Hypothalamus (tissue), 51 donors: ENCODE measurements at regions not wholly inside any gene's neighbourhood (a gene's known extent, or its start where the extent isn't known, plus 50 kb on each side); places are given as distances from the start of the nearest gene placed in this dataset.
"Not testable (repeated sequence)": the region's sequence is repeated elsewhere in the genome, so short reads cannot be mapped to it uniquely, and the experiment has no call there.

Experiments
- DNase-seq, 51 donors: peaks; one replicate each; lab custom pipeline; 2025; lab: John Stamatoyannopoulos, UW

DNA sequence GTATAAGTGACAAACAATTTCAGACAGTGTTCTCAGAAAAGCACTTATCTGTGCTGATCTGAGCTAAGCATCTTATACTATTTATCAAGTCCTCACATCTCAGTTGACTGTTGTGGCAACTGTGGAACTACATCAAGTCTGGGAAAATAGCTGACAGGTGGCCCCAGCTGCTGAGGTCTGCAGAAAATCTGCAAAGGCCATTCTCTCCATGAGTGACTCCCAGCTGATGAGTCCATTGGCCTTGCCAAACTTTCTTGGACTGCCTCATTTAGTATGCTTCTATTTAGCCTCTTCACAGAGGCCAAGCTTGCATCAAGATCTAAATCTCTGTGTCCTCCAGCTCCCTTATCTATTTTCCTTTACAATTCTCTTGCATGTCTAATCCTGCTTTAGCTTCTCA lies 174.5 kb upstream of the RBM19 start:
- DNase-seq = no peak

DNA sequence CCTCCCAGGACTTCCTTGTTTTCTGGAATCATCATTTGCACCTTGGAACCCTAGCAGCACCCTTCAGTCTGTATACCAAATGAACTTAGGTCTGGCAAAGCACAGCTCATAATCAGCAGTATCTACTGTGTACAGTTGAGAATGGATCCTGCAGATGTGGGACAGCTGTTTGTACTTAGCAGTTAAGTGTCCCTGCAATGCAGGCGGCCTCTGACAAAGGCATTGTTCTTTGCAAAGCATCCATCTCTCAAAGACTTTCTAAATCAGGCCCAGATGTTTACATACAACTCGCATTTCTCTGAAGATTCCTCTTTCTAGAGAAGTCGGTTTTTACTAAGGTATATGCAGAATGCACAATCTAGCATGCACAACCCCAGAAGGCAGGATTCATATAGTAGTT lies 170.5 kb upstream of the RBM19 start:
- DNase-seq = no peak

DNA sequence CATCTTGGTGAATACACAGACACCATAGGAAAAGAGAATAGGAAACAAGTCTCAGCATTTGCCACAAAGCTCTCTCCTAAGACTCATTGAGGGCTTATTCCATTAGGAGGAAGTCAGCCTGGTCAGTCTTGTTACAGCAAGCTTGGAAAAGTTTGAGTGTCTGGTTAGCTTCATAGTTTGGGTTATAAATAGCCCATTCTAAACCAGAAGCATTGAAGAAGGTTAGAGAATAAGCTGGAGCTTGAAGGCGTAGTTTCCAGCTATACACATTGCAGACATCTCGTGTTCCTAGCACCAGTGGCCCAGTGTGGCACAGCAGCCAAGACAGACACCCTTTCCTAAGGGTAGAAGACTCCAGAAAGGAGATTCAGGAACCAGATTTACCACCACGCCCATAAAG lies 168.8 kb upstream of the RBM19 start:
- DNase-seq = no peak

DNA sequence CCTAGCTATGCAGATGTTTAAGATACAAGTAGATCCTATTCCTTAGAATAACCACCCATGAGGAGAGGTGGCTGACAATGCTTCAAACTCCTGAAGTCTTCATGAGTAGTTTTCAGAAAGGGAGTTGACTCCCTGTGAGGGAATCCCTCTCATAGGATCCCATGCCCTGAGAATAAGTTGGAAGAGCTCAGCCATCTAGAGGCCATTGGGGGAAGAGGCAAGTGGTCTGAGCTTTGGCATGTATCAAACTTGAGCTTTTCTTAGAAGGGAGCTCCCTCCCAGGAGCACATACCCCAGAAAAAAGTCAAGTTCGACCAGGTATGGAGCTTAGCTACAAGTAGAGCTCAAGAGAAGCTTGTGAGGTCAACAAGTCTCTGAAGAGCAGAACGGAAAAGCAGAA lies 165.7 kb upstream of the RBM19 start:
- DNase-seq = no peak

DNA sequence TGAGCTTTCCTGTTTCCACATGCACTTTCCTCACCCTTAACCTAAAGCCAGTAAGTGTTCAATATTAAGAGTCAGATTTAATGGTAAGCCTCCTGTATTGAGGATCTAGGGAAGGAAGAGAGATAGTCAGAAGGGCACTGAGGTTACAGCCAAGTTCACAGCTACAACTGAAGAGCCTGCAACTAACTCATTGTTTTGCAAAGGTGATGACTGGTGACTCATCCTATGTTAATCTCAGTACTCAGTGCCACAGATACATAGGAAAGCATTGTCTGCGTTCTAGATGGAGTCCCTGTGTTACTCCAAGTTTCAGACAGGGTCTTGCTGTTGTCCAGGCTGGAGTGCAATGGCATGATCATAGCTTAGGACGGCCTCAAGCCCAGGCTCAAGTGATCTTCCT lies 157.0 kb upstream of the RBM19 start:
- DNase-seq = no peak

DNA sequence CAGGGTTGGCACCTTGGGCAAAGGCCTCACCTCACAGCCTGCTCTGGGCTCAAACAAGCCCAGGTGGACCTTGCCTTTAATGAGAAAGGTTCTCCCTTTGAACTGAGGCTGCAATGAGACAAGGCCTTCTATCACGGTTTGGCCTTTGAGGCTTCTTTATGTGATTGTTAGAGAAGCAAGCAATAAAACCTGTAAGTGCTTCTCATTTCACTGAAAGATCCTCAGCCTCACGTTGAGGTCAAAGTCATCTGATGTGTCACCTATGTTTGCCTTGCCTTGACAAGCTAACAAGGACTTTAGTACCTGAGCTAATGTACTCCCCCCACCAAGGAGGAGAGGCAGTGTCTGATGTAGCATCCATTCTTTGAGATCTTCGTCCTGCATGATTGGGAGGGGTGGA lies 155.9 kb upstream of the RBM19 start:
- DNase-seq = no peak

DNA sequence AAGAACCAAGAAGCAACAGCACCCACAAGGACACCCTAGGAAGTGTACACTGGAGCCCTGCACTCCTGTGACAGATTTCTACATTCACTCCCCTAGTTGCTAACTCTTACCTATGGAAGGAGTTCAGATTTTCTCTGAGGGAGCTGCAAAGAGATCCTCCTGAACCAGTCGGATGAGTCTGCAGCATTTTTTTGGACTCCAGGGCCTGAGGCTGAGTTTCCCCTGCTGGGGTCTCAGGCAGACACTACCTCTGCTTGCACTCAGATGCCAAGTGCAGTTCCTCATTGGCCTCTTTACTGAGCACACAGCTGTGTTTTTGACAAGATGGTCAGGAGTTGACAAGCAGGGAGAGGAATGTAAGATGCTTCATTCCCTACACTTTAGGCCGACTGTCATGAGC lies 153.2 kb upstream of the RBM19 start:
- DNase-seq = no peak

DNA sequence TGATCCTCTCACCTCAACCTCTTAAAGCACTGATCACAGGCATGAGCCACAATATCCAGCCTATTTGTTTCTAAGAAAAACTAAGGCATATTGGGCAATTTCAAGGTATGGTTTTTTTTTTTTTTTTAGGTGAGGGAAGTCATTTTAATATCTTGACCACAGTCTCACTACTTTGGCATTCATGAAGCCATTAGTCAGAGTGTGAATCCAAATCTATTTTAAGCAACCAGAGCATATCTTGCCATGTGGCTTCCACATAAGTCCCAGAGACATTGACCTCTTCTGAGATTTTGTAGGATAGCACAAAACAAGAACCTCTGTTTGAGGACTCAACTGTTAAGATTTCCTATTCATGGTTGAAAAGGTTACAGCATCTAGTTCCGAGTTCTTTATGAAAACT lies 130.3 kb upstream of the RBM19 start:
- no peak for DNase-seq

DNA sequence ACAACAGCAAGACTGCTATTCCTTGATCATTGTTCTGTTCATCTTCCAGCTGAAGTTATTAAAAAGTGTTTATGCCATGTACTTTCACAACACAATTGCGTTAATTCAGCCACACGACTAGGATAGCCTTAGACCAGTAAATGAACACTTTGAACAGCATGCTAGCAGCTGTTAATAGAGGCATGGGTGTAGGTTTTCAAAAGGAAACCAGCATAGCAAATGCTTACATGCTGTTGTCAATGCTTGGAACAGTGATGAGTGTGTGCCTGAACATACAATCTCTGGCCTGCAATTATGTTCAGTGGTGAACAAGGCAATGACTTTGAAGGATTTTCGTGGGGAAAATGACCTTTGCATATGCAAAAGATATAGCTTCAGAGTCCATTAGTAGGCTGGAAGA lies 127.4 kb upstream of the RBM19 start:
- no peak for DNase-seq

DNA sequence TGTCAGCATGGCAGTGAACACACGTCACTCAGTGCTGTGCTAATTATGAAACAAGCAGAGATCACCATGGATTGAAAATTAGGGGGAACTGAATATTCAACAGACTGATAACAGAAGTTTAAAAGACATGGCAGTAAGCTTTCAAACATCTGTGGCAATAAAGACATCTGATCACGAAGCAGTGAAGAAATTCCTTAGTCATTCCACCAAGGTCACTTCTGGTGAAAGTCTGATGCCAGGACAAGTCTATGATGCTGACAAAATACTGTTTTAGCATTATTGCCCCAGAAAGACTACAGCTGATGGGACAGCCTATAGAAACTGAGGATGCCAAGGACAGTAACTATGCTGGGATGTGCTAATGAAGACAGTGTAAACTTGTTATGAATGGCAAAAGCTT lies 126.9 kb upstream of the RBM19 start:
- DNase-seq = no peak

DNA sequence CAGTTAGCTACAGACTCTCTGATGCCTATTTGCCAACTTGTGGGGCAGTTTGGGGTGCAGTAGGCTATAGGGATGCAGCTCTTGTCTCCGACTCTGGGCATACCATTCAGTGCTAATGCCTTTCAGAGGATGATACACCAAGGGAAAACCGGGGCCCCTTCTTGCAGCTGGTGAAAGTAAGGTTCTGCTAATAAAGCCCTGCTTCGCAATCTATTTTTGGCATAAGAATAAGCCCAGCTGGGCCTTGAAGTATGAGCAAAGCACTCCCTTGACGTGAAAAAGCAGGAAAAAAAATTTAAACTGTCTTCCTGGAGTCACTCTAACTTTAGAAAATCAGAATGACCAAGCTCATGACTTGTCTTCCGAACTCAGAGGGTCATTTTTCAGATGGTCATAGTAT lies 124.1 kb upstream of the RBM19 start:
- DNase-seq = no peak

DNA sequence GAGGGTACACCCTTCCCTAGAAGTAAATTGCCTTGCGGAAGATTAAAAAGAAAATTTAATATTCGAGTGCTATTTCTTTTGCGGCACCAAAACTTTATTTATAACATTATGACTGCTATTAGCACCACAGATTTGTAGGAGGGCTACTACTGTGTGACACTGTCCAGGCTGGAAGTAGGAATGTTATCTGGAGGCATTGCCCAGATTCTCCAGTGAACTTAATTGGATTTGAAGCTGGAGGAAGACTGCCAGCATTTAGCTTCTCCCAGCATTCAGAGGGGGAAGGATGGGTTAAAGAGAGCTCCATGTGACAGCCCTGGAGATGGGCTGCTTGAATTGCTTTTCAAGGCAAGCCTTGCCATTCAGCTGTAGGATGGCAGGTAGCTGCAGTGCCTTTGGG lies 107.0 kb upstream of the RBM19 start:
- no peak for DNase-seq

DNA sequence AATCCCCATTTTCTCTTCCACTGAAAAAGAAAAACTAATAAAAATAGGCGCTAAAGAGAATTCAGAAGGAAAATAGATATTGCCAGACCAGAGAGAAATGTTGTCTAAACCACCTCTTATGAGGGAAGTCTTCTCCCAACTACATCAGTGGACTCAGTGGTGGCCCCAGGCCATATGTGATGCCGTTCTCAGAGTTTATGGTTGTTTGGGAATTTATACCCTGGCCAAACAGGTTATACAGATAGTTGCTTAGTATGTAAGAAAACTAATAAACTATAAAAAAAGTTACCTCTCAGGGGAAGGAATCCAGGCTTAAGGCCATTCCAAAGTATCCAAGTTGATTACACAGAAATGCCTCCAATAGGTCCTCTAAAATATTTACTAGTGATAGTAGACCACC lies 103.4 kb upstream of the RBM19 start:
- no peak for DNase-seq

DNA sequence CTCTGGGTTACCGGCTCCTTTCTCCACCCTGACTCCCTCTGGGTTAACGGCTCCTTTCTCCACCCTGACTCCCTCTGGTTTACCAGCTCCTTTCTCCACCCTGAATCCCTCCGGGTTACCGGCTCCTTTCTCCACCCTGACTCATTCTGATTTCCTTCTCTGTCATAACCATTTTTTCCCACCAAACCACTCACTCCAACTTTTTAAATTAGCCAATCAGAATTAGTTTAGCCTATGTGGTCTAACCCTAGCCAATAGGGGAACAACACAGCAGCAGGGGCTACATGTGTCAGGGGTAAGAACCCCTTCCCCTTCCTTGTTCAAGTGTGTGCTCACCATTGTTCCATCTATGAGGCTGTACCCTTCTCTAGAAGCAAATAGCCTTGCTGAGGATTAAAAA lies 98.4 kb upstream of the RBM19 start:
- no peak for DNase-seq

DNA sequence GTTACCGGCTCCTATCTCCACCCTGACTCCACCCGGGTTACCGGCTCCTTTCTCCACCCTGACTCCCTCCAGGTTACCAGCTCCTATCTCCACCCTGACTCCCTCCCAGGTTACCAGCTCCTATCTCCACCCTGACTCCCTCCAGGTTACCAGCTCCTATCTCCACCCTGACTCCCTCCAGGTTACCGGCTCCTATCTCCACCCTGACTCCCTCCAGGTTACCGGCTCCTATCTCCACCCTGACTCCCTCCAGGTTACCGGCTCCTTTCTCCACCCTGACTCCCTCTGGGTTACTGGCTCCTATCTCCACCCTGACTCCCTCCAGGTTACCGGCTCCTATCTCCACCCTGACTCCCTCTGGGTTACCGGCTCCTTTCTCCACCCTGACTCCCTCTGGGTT lies 97.9 kb upstream of the RBM19 start:
- DNase-seq = not testable (repeated sequence)

DNA sequence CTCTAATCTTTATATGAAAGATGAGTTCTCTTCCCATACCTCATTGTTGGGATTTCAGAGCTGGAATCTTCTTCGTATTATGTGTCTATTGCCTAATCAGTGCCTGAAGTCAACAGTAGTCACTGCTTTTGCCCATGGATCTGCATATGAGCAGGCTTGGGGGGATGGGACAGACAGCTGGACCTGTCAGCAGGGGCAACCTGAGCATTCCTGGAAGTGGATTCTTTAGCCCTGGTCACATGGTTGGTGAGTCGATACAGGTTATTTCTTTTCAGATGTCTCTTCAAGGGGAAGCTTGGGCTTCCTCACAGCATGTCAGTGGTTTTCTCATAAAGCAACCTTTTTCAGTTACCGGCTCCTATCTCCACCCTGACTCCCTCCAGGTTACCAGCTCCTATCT lies 97.3 kb upstream of the RBM19 start:
- DNase-seq = no peak

DNA sequence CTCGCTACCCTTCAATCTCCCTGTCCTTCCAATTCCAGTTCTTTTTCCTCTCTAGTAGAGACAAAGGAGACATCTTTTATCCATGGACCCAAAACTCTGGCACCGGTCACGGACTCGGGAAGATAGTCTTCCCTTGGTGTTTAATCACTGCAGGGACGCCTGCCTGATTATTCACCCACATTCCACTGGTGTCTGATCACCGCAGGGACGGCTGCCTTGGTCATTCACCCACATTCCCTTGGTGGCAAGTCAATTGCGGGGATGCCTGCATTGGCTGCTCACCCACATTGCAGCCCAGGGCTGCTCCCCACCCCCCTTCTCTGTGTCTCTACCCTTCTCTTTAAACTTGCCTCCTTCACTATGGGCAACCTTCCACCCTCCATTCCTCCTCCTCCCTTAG lies 90.2 kb upstream of the RBM19 start:
- DNase-seq = not testable (repeated sequence)

DNA sequence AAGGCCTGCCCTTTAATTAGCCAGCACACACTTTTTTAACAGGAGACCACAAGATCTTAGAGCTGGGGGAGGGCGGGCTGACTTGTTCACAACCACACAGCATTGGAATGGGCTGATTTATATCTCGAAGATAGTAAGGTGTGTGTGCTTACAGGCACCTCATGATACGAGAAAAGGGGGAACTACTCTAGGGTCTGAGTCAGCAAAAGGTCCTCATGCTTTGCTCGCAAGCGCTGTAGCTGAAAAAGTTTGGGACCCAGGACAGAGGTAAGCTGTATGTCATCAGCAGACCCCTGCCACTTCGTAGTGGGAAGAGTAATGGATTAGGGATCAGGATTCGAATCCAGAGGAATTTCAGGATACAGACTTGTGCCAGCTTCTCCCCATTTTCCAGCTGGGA lies 88.9 kb upstream of the RBM19 start:
- DNase-seq = no peak

DNA sequence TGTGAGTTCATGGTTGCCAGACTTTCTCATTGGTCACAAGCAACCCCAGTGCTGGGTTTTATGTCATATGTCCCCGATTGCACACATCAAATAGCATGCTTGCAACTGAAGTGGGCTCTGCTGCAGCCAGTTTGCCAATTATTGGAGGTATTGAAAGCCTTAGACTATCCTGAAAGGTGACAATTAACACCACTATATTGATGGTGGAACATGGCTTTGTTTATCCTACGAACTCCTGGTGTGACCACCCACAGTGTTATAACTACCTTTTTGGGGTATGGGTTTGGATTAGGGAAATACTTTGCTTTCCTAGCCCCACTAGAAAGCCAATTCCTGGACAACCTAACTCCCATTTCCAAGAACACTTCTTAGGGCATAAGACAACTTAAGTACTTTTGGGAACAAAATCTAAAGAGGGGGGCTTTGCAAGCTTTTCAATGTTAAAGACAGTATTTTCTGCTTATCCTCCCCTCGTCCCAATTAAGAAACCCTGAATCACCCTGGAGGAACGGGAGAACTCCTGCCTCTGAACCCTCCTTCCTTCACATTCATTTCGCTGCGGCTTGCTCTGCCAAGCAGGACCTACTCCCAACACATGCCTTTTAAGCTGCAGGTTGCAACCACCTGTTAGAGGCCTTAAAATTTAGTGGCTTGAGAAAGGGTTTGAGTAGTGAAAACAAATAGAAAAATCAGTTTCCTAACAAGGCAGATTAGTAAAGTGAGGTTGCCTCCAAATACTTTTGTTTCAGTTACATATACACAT lies 80.3 kb upstream of the RBM19 start:
- no peak for DNase-seq

DNA sequence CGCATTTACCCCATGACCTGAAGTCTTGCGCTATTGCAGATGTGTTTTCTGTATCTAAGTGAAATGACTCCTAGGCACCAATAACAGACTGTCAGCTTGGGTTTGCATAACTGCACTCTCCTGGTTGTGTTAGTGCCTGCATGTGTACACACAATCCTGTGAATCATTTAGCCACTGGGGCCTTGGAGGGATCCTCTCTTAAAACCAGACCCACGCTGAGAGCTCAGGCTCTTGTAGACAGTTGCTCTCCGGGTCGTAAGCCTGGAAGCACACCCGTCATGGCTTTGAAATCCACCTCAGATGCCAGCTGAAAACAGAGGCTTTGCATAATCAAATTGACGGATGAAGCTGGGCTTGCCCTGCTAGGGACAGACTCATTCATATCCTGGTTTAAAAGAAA lies 79.2 kb upstream of the RBM19 start:
- no peak for DNase-seq

DNA sequence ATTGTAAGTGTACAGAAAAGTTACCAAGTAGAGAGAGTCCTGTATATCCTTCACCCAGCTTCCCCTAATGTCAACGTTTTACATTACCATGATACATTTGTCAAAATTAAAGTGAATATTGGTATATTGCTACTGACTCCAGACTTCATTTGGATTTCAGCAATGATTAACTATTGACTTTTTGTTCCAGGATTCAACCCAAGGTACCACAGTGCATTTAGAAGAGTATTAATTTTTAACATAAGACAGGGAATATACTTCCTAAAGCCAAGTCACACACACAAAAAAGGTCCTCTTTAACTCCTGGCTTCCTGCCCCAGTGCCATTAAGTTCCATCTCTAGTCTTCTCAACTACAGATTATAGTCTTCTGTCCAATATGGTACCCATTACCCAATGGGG lies 75.5 kb upstream of the RBM19 start:
- no peak for DNase-seq

DNA sequence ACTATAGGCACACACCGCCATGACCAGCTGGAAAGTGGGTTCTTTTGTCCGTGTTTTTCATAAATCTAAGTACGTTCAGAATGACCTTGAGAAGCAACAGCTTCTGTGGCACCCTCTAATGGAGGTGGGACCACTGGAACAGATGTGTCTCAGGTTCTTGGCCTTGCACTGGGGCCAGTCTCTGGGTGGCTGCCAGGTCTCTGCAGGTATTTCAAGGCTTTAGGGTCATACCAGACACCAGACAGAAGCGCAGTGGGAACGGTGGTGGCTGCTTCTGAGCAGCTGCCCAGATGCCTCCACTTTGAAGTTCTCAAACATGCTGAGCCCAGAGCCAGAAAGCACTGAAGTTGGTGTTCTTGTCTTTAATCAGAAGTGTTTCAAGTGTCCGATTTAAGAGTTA lies 75.0 kb upstream of the RBM19 start:
- DNase-seq = peak in 1 of 51 donors; percentile 0

DNA sequence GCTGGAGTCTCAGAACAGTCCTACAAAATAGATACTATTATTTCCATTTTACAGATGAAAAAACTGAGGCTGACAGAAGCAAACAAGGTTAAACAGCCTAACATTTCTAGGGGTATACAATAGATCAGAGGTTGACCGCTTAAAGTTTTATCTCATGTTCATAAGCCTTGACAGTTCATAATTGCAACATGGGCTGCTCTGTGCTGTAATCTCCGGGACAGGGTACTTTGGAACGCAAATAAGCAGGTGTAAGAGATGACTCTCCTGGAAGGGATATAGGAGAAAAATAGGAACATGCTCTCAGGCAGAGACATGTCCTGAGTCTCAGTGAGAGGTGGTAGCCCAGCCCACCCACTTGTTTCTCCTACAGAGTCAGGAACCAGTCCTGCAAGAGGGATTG lies 72.8 kb upstream of the RBM19 start:
- DNase-seq = no peak
